CD4-positive, alpha-beta T cell (primary cell): ENCODE measurements at regions not wholly inside any gene's neighbourhood (a gene's known extent, or its start where the extent isn't known, plus 50 kb on each side); places are given as distances from the start of the nearest gene placed in this dataset.

ENCODE experiments used
- ATAC-seq: fragments of 200-7000 bp; cut with Tn5 transposase; one replicate; pipeline ENCODE4 v1.10.0; 2022; ENCODE audit warnings: mild to moderate bottlenecking; ENCODE audit not compliant: poor library complexity
- CTCF ChIA-PET: fragments of 350-600 bp; sonication (Branson Sonifier 250); formaldehyde crosslinking; loops from one replicate; lab custom pipeline; 2021; ENCODE audit warnings: antibody characterized with exemption, inconsistent platforms; lab: Charles Lee
- POLR2A ChIA-PET: fragments of 350-600 bp; sonication (Branson Sonifier 250); formaldehyde crosslinking; loops from one replicate; lab custom pipeline; 2021; ENCODE audit warnings: antibody characterized with exemption, inconsistent platforms; lab: Charles Lee
- DNase-seq, 14 experiments: peaks; one replicate each; pipeline ENCODE4 v3.0.0-alpha.2; 2013 to 2020; ENCODE audit warnings: mixed read lengths in 2 of 14
- H3K27ac ChIP-seq, 2 donors: one replicate each; pipeline versions ENCODE4 v1.5.1 to v1.7.0; 2013; ENCODE audit warnings: low read length in 2 of 2, low read depth in 1 of 2, mild to moderate bottlenecking in 1 of 2
- H3K27me3 ChIP-seq, 2 experiments: 1 replicate in 1 of 2; 2 replicates in 1 of 2; pipeline versions ENCODE4 v1.6.1 to v1.7.0; 2013; ENCODE audit warnings: low read length in 2 of 2, control low read depth in 1 of 2, mild to moderate bottlenecking in 1 of 2, moderate library complexity in 1 of 2; ENCODE audit not compliant: insufficient read depth in 2 of 2, control insufficient read depth in 1 of 2
- H3K36me3 ChIP-seq: one replicate; pipeline ENCODE4 v1.6.1; 2013; ENCODE audit warnings: low read length, control low read depth; ENCODE audit not compliant: insufficient read depth
- H3K4me1 ChIP-seq: one replicate; pipeline ENCODE4 v1.6.1; 2013; ENCODE audit warnings: low read length, control low read depth; ENCODE audit not compliant: insufficient read depth
- H3K4me3 ChIP-seq: one replicate; pipeline ENCODE4 v1.5.1; 2013; ENCODE audit warnings: mild to moderate bottlenecking, low read length, moderate library complexity
- H3K9me3 ChIP-seq, 2 experiments: 1 replicate in 1 of 2; 2 replicates in 1 of 2; pipeline versions ENCODE4 v1.6.1 to v1.7.0; 2013; ENCODE audit warnings: low read length in 2 of 2, mild to moderate bottlenecking in 2 of 2, control low read depth in 1 of 2, moderate library complexity in 1 of 2; ENCODE audit not compliant: control insufficient read depth in 1 of 2, insufficient read depth in 1 of 2
- H3K27ac Mint-ChIP-seq: one replicate; pipeline ENCODE4 v1.8.0; 2020; ENCODE audit warnings: mixed read lengths
- H3K27me3 Mint-ChIP-seq: one replicate; pipeline ENCODE4 v1.8.0; 2021; ENCODE audit warnings: mixed read lengths
- H3K36me3 Mint-ChIP-seq: one replicate; pipeline ENCODE4 v1.8.0; 2021; ENCODE audit warnings: low read depth, mixed read lengths
- H3K4me1 Mint-ChIP-seq: one replicate; pipeline ENCODE4 v1.8.0; 2021; ENCODE audit warnings: low read depth, mixed read lengths
- H3K4me3 Mint-ChIP-seq: one replicate; pipeline ENCODE4 v1.8.0; 2020; ENCODE audit warnings: mild to moderate bottlenecking, mixed read lengths
- H3K9me3 Mint-ChIP-seq: one replicate; pipeline ENCODE4 v1.8.0; 2020; ENCODE audit warnings: mixed read lengths
- CTCF ChIP-seq: fragments of 200-600 bp; IDR thresholded peaks from one replicate; pipeline ENCODE4 v1.8.0; 2022; ENCODE audit warnings: antibody characterized with exemption, mild to moderate bottlenecking
- intact Hi-C, 2 experiments: fragments of 100-400 bp; cut with DNase I in 1 of 2; cut with micrococcal nuclease in 1 of 2; formaldehyde crosslinking; loops; one replicate each; pipeline versions ENCODE4 v1.15.1 to v1.9.0; 2023 to 2025; cut with DNase I, micrococcal nuclease

GRCh38 chr12:111171832-111172231 lies 197.1 kb downstream of the PHETA1 start:
- CTCF ChIA-PET, result no interaction called here
- H3K4me3 ChIP-seq, result no peak overlapping the region
- no peaks in the 10 kb centered on the region for H3K9me3 ChIP-seq
- ATAC-seq, result no peak
- intact Hi-C loops, result loop anchor here in 1 of 2 experiments (10.0 kb wide), 1 partner anchor 237 kb away; no protein-coding TSS in a partner anchor
- no peaks in the 10 kb centered on the region for H3K36me3 Mint-ChIP-seq
- peaks cover 5% of the 10 kb centered on the region for H3K4me1 ChIP-seq
- peaks cover 0 to 6% of the 10 kb centered on the region in 2 experiments for H3K27me3 ChIP-seq
- H3K36me3 ChIP-seq, result no peaks in the 10 kb centered on the region
- no peak overlapping the region for H3K27ac ChIP-seq
- no peak for TF ChIP-seq CTCF
- H3K27me3 Mint-ChIP-seq, result peaks cover 21% of the 10 kb centered on the region
- H3K4me3 Mint-ChIP-seq, result no peak overlapping the region
- no peaks in the 10 kb centered on the region for H3K9me3 Mint-ChIP-seq
- no peak overlapping the region for H3K27ac Mint-ChIP-seq
- no peak for DNase-seq
- POLR2A ChIA-PET, result no interaction called here
- no peaks in the 10 kb centered on the region for H3K4me1 Mint-ChIP-seq

- CTCF ChIA-PET, result no interaction called here
- no peak overlapping the region for H3K4me3 ChIP-seq
- no peak overlapping the region for H3K4me3 Mint-ChIP-seq
- H3K36me3 ChIP-seq, result no peaks in the 10 kb centered on the region
- no peak for TF ChIP-seq CTCF
- H3K9me3 ChIP-seq, result no peaks in the 10 kb centered on the region
- DNase-seq (peak in 2 of 14 experiments; percentile 44 to 51), ATAC-seq (no peak)
- H3K27ac ChIP-seq, result no peak overlapping the region
- no peaks in the 10 kb centered on the region for H3K4me1 Mint-ChIP-seq
- no peaks in the 10 kb centered on the region for H3K36me3 Mint-ChIP-seq
- H3K4me1 ChIP-seq, result peaks cover 5% of the 10 kb centered on the region
- no peaks in the 10 kb centered on the region for H3K9me3 Mint-ChIP-seq
- intact Hi-C loops, result loop anchor here in 1 of 2 experiments (10.0 kb wide), 1 partner anchor 237 kb away; no protein-coding TSS in a partner anchor
- POLR2A ChIA-PET, result no interaction called here
- H3K27me3 ChIP-seq, result peaks cover 0 to 6% of the 10 kb centered on the region in 2 experiments
- peaks cover 18% of the 10 kb centered on the region for H3K27me3 Mint-ChIP-seq
- no peak overlapping the region for H3K27ac Mint-ChIP-seq
Observed at GRCh38 chr12:111171345-111171744, 197.6 kb downstream of the PHETA1 start.

- Histone ChIP-seq H3K4me1 (peaks cover 5% of the 10 kb centered on the region), H3K27ac (no peak overlapping the region), H3K9me3 (no peaks in the 10 kb centered on the region), H3K27me3 (peaks cover 0 to 6% of the 10 kb centered on the region in 2 experiments), H3K36me3 (no peaks in the 10 kb centered on the region), H3K4me3 (no peak overlapping the region)
- H3K4me1 Mint-ChIP-seq, result no peaks in the 10 kb centered on the region
- no peak for ATAC-seq
- no peak overlapping the region for H3K4me3 Mint-ChIP-seq
- peak in 3 of 14 experiments; percentile 31 to 72 (median 60) for DNase-seq
- peaks cover 16% of the 10 kb centered on the region for H3K27me3 Mint-ChIP-seq
- POLR2A ChIA-PET, result no interaction called here
- TF ChIP-seq CTCF, result no peak
- intact Hi-C loops, result loop anchor here in 1 of 2 experiments (10.0 kb wide), 1 partner anchor 236 kb away; no protein-coding TSS in a partner anchor
- CTCF ChIA-PET, result no interaction called here
- no peak overlapping the region for H3K27ac Mint-ChIP-seq
- no peaks in the 10 kb centered on the region for H3K36me3 Mint-ChIP-seq
- no peaks in the 10 kb centered on the region for H3K9me3 Mint-ChIP-seq
Observed at GRCh38 chr12:111170543-111170942, 198.4 kb downstream of the PHETA1 start.
